Stimulated activated CD4-positive, alpha-beta T cell treated with anti-CD3 and anti-CD28 coated beads, Interleukin-2, amount 100 ng/mL, for 4 hours (primary cell): ENCODE measurements at regions not wholly inside any gene's neighbourhood (a gene's known extent, or its start where the extent isn't known, plus 50 kb on each side); places are given as distances from the start of the nearest gene placed in this dataset.

Source experiments
- DNase-seq: peaks from one replicate; pipeline ENCODE4 v3.0.0-alpha.2; 2020; ENCODE audit warnings: low read depth

DNA sequence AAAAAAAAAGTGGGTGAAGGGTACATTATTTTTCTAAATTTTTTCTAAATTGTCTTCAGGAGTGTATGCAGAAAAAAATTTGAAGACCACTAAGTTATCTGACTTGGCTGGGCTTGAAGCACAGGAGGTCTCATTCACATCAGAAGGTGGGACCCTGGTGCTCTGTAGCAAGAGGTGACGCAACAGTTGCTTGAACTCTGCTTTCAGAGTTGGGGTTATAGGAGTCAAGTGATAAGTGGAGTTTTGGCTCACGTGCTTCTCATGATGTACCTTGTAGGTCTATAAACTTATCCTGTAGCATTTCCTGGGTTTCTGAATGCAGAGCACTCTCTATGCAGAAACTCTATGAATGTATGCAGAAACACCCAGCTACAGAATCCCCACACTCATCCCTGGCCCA, 58.5 kb upstream of the FOXC1 start:
- no peak for DNase-seq

DNA sequence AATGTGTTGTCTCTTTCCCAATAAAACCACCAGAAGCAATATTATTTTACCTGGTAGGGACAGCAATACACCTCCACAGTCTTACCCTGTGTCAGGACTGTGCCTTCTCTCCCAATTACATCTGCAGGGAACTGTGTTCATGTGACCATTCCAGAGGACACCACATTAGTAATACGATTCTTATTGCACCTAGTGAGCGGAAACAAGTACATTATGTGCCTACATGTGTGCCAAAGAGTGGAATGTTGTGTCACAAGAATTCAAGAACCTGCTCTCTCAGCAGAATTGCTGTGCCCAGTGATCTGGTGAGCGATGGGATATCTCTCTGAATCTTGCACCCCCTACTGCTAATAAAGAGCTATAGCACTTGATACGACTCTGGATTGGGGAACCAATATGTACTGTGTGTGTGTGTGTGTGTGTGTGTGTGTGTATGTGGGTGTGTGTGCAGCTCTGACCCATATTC, 57.4 kb upstream of the FOXC1 start:
- no peak for DNase-seq

DNA sequence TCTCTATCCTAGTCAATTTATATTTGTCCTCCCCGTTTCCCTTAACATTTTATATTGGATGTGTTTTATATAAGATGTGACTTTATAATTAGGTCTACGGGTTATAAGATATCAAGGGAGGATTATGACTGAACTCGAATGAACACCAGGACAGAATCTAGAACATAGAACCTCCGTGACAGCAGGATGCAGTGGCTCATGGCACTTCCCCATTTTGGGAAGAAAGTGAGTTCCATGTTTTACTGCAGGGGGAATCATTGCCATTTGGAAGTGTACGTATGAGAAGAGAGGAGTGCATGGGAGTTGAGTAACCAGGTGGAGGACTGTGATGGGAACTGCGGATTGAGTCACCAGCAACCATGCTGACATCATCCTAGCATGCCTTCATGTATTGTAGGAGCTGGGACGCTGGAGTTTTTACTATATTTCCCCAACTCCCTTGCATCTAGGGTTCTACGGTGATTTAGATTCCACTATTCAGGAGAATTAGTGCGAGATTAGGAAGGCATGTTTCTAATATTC, 56.1 kb upstream of the FOXC1 start:
- no peak for DNase-seq

DNA sequence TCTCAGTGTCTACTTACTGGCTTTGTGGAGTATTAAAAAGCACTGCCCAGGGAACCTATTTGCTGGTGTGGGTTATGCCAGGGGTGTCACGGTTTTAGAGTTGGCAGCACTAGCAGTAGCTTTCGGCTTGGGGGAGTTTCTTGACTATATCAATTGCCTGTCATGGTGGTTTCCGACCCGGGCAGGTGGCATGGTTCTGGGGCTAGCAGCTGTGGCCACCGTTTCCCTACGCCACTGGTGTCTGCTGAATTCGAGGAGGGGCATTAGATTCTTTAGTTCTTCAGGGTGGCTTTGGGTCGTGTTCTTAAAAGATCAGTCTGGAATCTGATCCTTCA, 55.6 kb upstream of the FOXC1 start:
- no peak for DNase-seq

DNA sequence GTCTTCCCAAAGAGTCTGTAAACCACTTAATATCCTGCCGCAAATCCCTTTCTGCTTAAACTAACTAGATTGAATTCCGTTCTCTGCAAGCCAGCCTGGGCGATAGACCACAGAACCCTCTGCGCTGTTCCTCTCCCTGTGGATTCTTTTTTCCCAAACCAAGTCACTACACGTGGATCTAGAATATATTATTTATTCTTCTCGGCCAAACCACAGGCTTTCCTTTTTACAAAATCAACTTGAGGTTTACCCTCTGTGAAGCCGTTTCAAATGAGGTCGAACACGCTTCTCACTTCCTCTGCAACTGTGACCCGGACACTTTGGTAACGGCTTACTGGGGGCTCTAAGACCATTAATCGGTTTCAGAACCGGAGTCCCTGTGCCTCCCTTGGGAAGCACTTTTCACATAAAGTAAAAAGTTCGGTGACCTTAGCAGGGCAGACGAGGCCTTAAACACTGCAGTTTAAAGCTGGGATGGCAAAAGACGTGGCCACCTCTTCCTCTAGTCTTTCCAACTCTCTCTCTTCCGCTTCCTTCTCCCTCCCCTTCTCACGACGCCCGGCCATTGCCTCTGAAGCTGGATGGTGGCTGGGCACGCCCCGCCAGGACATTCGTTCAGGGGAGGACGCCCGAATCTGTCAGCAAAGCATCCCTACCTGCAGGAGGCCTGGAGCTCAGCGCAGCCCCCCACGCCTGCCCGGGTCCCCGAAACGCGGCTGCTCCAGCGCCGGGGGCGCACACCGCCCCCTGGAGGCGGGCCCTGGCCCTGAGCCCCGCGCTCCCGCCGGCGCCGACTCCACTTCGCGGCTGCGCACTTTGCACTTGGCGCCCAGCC, 55.0 kb upstream of the FOXC1 start:
- DNase-seq = peak; percentile 70

DNA sequence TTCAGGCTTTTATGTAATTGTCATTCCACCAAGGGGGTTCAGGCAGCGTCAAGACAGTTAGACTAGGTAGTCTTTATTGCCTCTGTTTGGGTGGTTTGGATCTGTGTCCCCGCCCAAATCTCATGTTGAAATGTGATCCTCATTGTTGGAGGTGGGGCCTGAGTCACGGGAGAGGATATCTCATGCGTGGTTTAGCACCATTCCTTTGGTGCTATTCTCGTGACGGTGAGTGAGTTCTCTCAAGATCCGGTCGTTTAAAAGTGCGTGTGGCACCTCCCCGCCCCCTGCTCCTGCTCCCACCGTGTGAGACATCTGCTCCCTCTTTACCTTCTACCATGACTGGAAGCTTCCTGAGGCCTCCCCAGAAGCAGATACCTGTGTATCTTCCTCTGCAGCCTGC, 51.3 kb upstream of the FOXC1 start:
- DNase-seq = no peak
